OCI-LY7 (cell line): ENCODE measurements at regions not wholly inside any gene's neighbourhood (a gene's known extent, or its start where the extent isn't known, plus 50 kb on each side); places are given as distances from the start of the nearest gene placed in this dataset.

ENCODE experiments used
- CTCF ChIP-seq: fragments of 200-600 bp; sonication (generic); conservative IDR thresholded peaks from 2 replicates; pipeline ENCODE4 v1.5.1; 2014; ENCODE audit warnings: mild to moderate bottlenecking, antibody characterized with exemption, low read length, moderate library complexity, mixed read lengths
- EZH2phosphoT487 ChIP-seq: fragments of 200-600 bp; sonication (generic); IDR thresholded peaks from 2 replicates; pipeline ENCODE4 v1.6.1; 2018; ENCODE audit warnings: low read depth, borderline replicate concordance, mild to moderate bottlenecking, mixed run types, antibody characterized with exemption, low read length, moderate library complexity, mixed read lengths

- TF ChIP-seq CTCF (no peak), EZH2phosphoT487 (no peak)
These were observed 299.8 kb upstream of the DNAJC19 start for GRCh38 chr3:181289306-181289705.
